ENCODE measurements at regions not wholly inside any gene's neighbourhood (a gene's known extent, or its start where the extent isn't known, plus 50 kb on each side); places are given as distances from the start of the nearest gene placed in this dataset.

- DNase-seq, result no peak
- no peak overlapping the region for H2AFZ ChIP-seq (ENCODE audit: low read length)
- no peaks in the 10 kb centered on the region for H3K9me2 ChIP-seq (replicated peaks; ENCODE audit: insufficient read depth, low read length)
- H3K4me2 ChIP-seq (ENCODE audit: low read depth, low read length, poor library complexity, severe bottlenecking), result no peak overlapping the region
- H3K36me3 ChIP-seq (ENCODE audit: insufficient read depth, low read length), result no peaks in the 10 kb centered on the region
- H4K20me1 ChIP-seq (ENCODE audit: insufficient read depth, low read depth, low read length), result no peaks in the 10 kb centered on the region
- H3K4me1 ChIP-seq (ENCODE audit: low read length), result peaks cover 3% of the 10 kb centered on the region; the same call in 1 of the 2 replicates
- H3K9me3 ChIP-seq (ENCODE audit: low read length), result no peaks in the 10 kb centered on the region
- no peak overlapping the region for H3K9ac ChIP-seq (ENCODE audit: low read length)
- H3K27ac ChIP-seq (ENCODE audit: low read length), result no peak overlapping the region
- no peaks in the 10 kb centered on the region for H3K79me2 ChIP-seq (ENCODE audit: low read length)
- H3K4me3 ChIP-seq (ENCODE audit: low read length), result no peak overlapping the region
- H3K27me3 ChIP-seq (ENCODE audit: low read length), result no peaks in the 10 kb centered on the region
Observed at GRCh38 chr2:39615675-39616074, 50.0 kb upstream of the TMEM178A start.

All from Karpas-422 (cell line).